H9 (cell line): ENCODE measurements at regions not wholly inside any gene's neighbourhood (a gene's known extent, or its start where the extent isn't known, plus 50 kb on each side); places are given as distances from the start of the nearest gene placed in this dataset.
A peak's percentile ranks its signal among the peaks of the same experiment; 100 is the strongest.

Experiments used
- DNase-seq: peaks from one replicate; pipeline ENCODE4 v3.0.0-alpha.2; 2017
- H2AFZ ChIP-seq: one replicate; pipeline ENCODE4 v1.6.1; 2013; ENCODE audit warnings: mild to moderate bottlenecking, low read length, control low read depth, moderate library complexity
- H2AK5ac ChIP-seq: 2 replicates; pipeline ENCODE4 v1.6.1; 2013; ENCODE audit warnings: low read length, control low read depth, mixed read lengths; ENCODE audit not compliant: insufficient read length
- H2BK120ac ChIP-seq: one replicate; pipeline ENCODE4 v1.6.1; 2013; ENCODE audit warnings: low read depth, mild to moderate bottlenecking, low read length, control low read depth, inconsistent platforms; ENCODE audit not compliant: poor library complexity, severe bottlenecking
- H2BK12ac ChIP-seq: 2 replicates; pipeline ENCODE4 v1.6.1; 2013; ENCODE audit warnings: low read length, control low read depth, mixed read lengths, low read depth; ENCODE audit not compliant: insufficient read length
- H2BK15ac ChIP-seq: 2 replicates; pipeline ENCODE4 v1.6.1; 2013; ENCODE audit warnings: low read depth, low read length, control low read depth
- H2BK20ac ChIP-seq: one replicate; pipeline ENCODE4 v1.6.1; 2013; ENCODE audit warnings: low read depth, mild to moderate bottlenecking, low read length, control low read depth, inconsistent platforms; ENCODE audit not compliant: poor library complexity, severe bottlenecking
- H2BK5ac ChIP-seq: 2 replicates; pipeline ENCODE4 v1.6.1; 2013; ENCODE audit warnings: low read length, control low read depth, mixed read lengths; ENCODE audit not compliant: insufficient read length
- H3K14ac ChIP-seq: 2 replicates; pipeline ENCODE4 v1.6.1; 2013; ENCODE audit warnings: low read length, control low read depth; ENCODE audit not compliant: insufficient read depth
- H3K18ac ChIP-seq: 2 replicates; pipeline ENCODE4 v1.6.1; 2013; ENCODE audit warnings: low read depth, mild to moderate bottlenecking, mixed read lengths, low read length, control low read depth; ENCODE audit not compliant: insufficient read length
- H3K23ac ChIP-seq: 2 replicates; pipeline ENCODE4 v1.6.1; 2013; ENCODE audit warnings: low read length, control low read depth, mixed read lengths, low read depth; ENCODE audit not compliant: insufficient read length
- H3K23me2 ChIP-seq: 2 replicates; pipeline ENCODE4 v1.6.1; 2013; ENCODE audit warnings: low read depth, mild to moderate bottlenecking, mixed read lengths, low read length, control low read depth; ENCODE audit not compliant: insufficient read length, poor library complexity, severe bottlenecking
- H3K27ac ChIP-seq: 2 replicates; pipeline ENCODE4 v1.5.1; 2013; ENCODE audit warnings: low read length, control low read depth, mixed read lengths, low read depth; ENCODE audit not compliant: insufficient read length
- H3K27me3 ChIP-seq: 2 replicates; pipeline ENCODE4 v1.6.1; 2013; ENCODE audit warnings: low read length, control low read depth, inconsistent platforms; ENCODE audit not compliant: insufficient read depth
- H3K4ac ChIP-seq: 2 replicates; pipeline ENCODE4 v1.6.1; 2013; ENCODE audit warnings: low read depth, mild to moderate bottlenecking, control low read depth, inconsistent platforms, low read length, moderate library complexity
- H3K4me1 ChIP-seq: 2 replicates; pipeline ENCODE4 v1.6.1; 2013; ENCODE audit warnings: low read length, control low read depth, inconsistent platforms; ENCODE audit not compliant: insufficient read depth
- H3K4me2 ChIP-seq: 2 replicates; pipeline ENCODE4 v1.6.1; 2013; ENCODE audit warnings: low read length, control low read depth, mixed read lengths; ENCODE audit not compliant: insufficient read length, insufficient read depth
- H3K56ac ChIP-seq: 2 replicates; pipeline ENCODE4 v1.6.1; 2013; ENCODE audit warnings: low read depth, mild to moderate bottlenecking, mixed read lengths, low read length, control low read depth; ENCODE audit not compliant: insufficient read length
- H3K79me1 ChIP-seq: 2 replicates; pipeline ENCODE4 v1.6.1; 2013; ENCODE audit warnings: low read depth, mild to moderate bottlenecking, moderate library complexity, low read length, control low read depth, inconsistent platforms; ENCODE audit not compliant: insufficient read depth, poor library complexity, severe bottlenecking
- H3K79me2 ChIP-seq: 2 replicates; pipeline ENCODE4 v1.6.1; 2013; ENCODE audit warnings: low read length, control low read depth, inconsistent platforms; ENCODE audit not compliant: insufficient read depth
- H3K9ac ChIP-seq: 2 replicates; pipeline ENCODE4 v1.6.1; 2013; ENCODE audit warnings: low read length, control low read depth, mixed read lengths; ENCODE audit not compliant: insufficient read length; ENCODE audit errors: extremely low read depth
- H3K9me3 ChIP-seq: one replicate; pipeline ENCODE4 v1.6.1; 2013; ENCODE audit warnings: low read depth, low read length, inconsistent platforms; ENCODE audit not compliant: control insufficient read depth
- H3T11ph ChIP-seq: one replicate; pipeline ENCODE4 v1.6.1; 2013; ENCODE audit warnings: mild to moderate bottlenecking, low read length, control low read depth, inconsistent platforms
- H4K20me1 ChIP-seq: one replicate; pipeline ENCODE4 v1.6.1; 2013; ENCODE audit not compliant: control insufficient read depth, insufficient read length, insufficient read depth
- H4K5ac ChIP-seq: 2 replicates; pipeline ENCODE4 v1.6.1; 2013; ENCODE audit warnings: low read depth, mild to moderate bottlenecking, mixed read lengths, low read length, control low read depth; ENCODE audit not compliant: insufficient read length
- H4K8ac ChIP-seq: replicated peaks from 2 replicates; pipeline ENCODE4 v1.6.1; 2013; ENCODE audit warnings: low read length, control low read depth, mixed read lengths, low read depth; ENCODE audit not compliant: insufficient read length
- H4K91ac ChIP-seq: 2 replicates; pipeline ENCODE4 v1.6.1; 2013; ENCODE audit warnings: low read depth, mild to moderate bottlenecking, moderate library complexity, mixed read lengths, low read length, control low read depth; ENCODE audit not compliant: insufficient read length
- H3K27ac Mint-ChIP-seq, 3 experiments: 2 replicates in 2 of 3; 3 replicates in 1 of 3; pipeline ENCODE4 v1.8.0; 2020 to 2021; ENCODE audit warnings: mixed read lengths in 3 of 3, mild to moderate bottlenecking in 1 of 3, moderate library complexity in 1 of 3
- H3K27me3 Mint-ChIP-seq: 2 replicates; pipeline ENCODE4 v1.8.0; 2021; ENCODE audit warnings: low read depth, mild to moderate bottlenecking, moderate library complexity, mixed read lengths
- H3K36me3 Mint-ChIP-seq, 3 experiments: 2 replicates in 2 of 3; 3 replicates in 1 of 3; pipeline ENCODE4 v1.8.0; 2020 to 2021; ENCODE audit warnings: low read depth in 3 of 3, mixed read lengths in 3 of 3; ENCODE audit not compliant: insufficient read depth in 1 of 3
- H3K4me1 Mint-ChIP-seq, 2 experiments: 2 replicates each; pipeline ENCODE4 v1.8.0; 2020; ENCODE audit warnings: mixed read lengths in 2 of 2
- H3K4me3 Mint-ChIP-seq, 2 experiments: 2 replicates in 1 of 2; 3 replicates in 1 of 2; pipeline ENCODE4 v1.8.0; 2020 to 2021; ENCODE audit warnings: mild to moderate bottlenecking in 2 of 2, mixed read lengths in 2 of 2, moderate library complexity in 1 of 2
- H3K9me3 Mint-ChIP-seq, 2 experiments: 2 replicates in 1 of 2; 3 replicates in 1 of 2; pipeline ENCODE4 v1.8.0; 2020; ENCODE audit warnings: mild to moderate bottlenecking in 2 of 2, mixed read lengths in 2 of 2, moderate library complexity in 1 of 2
- WGBS: extraction: QIAGEN DNeasy Blood & Tissue Kit; methylation state at CpG from one replicate; pipeline ENCODE4 v1.1.7; 2013; ENCODE audit warnings: missing lambda C conversion rate, low lambda C conversion rate, mixed read lengths; ENCODE audit not compliant: insufficient read length; ENCODE audit errors: extremely low coverage; 5-methylcytosine and 5-hydroxymethylcytosine counted together
- TF ChIP-seq, protein P1 (sequence below): fragments of 200-600 bp; sonication (generic); conservative IDR thresholded peaks from 3 replicates; pipeline ENCODE4 v1.8.0; 2021; ENCODE audit warnings: antibody characterized with exemption, mild to moderate bottlenecking

DNA sequence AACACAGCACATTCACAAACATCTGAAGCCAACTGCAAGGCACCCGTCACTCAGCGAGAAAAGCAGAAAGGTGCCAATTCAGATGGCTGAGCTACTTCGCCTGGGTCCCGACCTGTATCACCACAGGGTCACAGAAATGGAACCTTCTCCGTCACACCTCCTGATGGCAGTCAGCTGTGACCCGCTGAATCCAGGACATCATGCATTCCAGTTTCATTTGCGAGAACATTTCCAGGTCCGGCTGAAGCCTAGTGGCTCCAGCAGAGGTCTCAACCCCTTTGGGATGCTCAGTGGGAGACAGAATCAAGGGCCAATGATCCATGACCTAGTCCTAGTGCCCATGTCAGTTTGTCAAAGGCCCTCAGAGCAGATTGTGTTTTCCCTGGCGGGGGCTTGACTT is 193.6 kb upstream of the KLF14 start:
- H3K9ac ChIP-seq = no peak overlapping the region
- H3K27ac Mint-ChIP-seq = peak overlapping the region in 1 of 3 experiments; percentile 12; a peak in 1 of 7 replicates
- H3K27ac ChIP-seq = no peak overlapping the region

More for the DNA sequence above, 193.6 kb upstream of the KLF14 start:
- Histone ChIP-seq H3K23ac (no peak overlapping the region), H4K8ac (no peak overlapping the region), H2BK12ac (no peak overlapping the region), H4K20me1 (no peaks in the 10 kb centered on the region), H3T11ph (no peak overlapping the region), H2BK5ac (no peak overlapping the region), H3K9me3 (no peaks in the 10 kb centered on the region), H3K4me1 (no peaks in the 10 kb centered on the region; the same call in 1 of the 2 replicates), H3K79me1 (no peaks in the 10 kb centered on the region), H3K56ac (no peak overlapping the region), H2BK120ac (no peak overlapping the region), H3K23me2 (no peaks in the 10 kb centered on the region), H2AK5ac (no peak overlapping the region), H3K79me2 (no peaks in the 10 kb centered on the region), H3K4ac (no peak overlapping the region), H2BK20ac (no peak overlapping the region), H3K27me3 (no peaks in the 10 kb centered on the region), H2AFZ (no peak overlapping the region), H4K91ac (no peak overlapping the region), H3K18ac (no peak overlapping the region), H3K4me2 (no peak overlapping the region), H3K14ac (no peak overlapping the region), H2BK15ac (no peak overlapping the region), H4K5ac (no peak overlapping the region)
- Mint-ChIP-seq H3K9me3 (no peaks in the 10 kb centered on the region), H3K36me3 (no peaks in the 10 kb centered on the region), H3K27me3 (no peaks in the 10 kb centered on the region; the same call in 1 of the 2 replicates), H3K4me1 (peaks cover 10 to 17% of the 10 kb centered on the region in 2 experiments), H3K4me3 (no peak overlapping the region)
- TF ChIP-seq, protein P1, sequence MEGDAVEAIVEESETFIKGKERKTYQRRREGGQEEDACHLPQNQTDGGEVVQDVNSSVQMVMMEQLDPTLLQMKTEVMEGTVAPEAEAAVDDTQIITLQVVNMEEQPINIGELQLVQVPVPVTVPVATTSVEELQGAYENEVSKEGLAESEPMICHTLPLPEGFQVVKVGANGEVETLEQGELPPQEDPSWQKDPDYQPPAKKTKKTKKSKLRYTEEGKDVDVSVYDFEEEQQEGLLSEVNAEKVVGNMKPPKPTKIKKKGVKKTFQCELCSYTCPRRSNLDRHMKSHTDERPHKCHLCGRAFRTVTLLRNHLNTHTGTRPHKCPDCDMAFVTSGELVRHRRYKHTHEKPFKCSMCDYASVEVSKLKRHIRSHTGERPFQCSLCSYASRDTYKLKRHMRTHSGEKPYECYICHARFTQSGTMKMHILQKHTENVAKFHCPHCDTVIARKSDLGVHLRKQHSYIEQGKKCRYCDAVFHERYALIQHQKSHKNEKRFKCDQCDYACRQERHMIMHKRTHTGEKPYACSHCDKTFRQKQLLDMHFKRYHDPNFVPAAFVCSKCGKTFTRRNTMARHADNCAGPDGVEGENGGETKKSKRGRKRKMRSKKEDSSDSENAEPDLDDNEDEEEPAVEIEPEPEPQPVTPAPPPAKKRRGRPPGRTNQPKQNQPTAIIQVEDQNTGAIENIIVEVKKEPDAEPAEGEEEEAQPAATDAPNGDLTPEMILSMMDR = no peak
- no CpG with 5 or more reads among the region's 9 CpGs for WGBS
- DNase-seq = no peak
